WERI-Rb-1 (cell line): ENCODE measurements at regions not wholly inside any gene's neighbourhood (a gene's known extent, or its start where the extent isn't known, plus 50 kb on each side); places are given as distances from the start of the nearest gene placed in this dataset.

ENCODE experiments used
- DNase-seq: peaks from one replicate; pipeline ENCODE4 v3.0.0-alpha.2; 2020
- H3K27ac ChIP-seq: fragments of 250-450 bp; sonication (Bioruptor Pico); 2 replicates; pipeline ENCODE4 v1.5.1; 2020; ENCODE audit warnings: mild to moderate bottlenecking, moderate library complexity
- H3K27me3 ChIP-seq: fragments of 250-450 bp; sonication (Bioruptor Pico); 2 replicates; pipeline ENCODE4 v1.5.1; 2021; ENCODE audit warnings: mild to moderate bottlenecking, low read depth, moderate library complexity; ENCODE audit not compliant: insufficient read depth, severe bottlenecking
- H3K36me3 ChIP-seq: fragments of 250-450 bp; sonication (Bioruptor Pico); 2 replicates; pipeline ENCODE4 v1.5.1; 2020; ENCODE audit warnings: mild to moderate bottlenecking, moderate library complexity
- H3K4me3 ChIP-seq: 2 replicates; pipeline ENCODE4 v1.5.1; 2011; ENCODE audit warnings: low read depth, mild to moderate bottlenecking, control low read depth, low read length
- H3K9me3 ChIP-seq: fragments of 250-450 bp; sonication (Bioruptor Pico); 2 replicates; pipeline ENCODE4 v1.5.1; 2021; ENCODE audit warnings: mild to moderate bottlenecking, moderate library complexity; ENCODE audit not compliant: severe bottlenecking
- TF ChIP-seq, protein P1 (sequence below): IDR thresholded peaks from 2 replicates; pipeline ENCODE4 v1.5.1; 2011; ENCODE audit warnings: low read depth, mild to moderate bottlenecking, control low read depth, inconsistent platforms, low read length

DNA sequence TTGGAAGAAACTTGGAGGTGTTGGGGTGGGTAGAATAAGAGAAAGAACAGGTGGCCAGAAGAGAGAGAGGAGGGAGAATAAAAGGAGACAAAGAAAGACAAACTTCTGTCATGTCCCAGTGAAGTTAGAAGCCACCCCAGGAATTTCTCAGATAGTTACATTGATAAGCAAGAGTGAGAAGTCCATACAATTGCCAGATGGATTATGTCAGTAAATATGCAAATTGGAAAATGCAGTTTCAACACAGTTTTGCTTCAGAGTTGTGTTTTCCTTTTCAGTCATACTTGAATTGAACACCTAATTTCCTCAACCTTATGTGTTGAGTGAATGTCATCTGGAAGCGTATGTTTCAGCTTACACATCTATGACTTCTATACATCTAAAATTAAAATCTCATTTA lies 139.2 kb downstream of the RXFP2 start:
- TF ChIP-seq, protein P1, sequence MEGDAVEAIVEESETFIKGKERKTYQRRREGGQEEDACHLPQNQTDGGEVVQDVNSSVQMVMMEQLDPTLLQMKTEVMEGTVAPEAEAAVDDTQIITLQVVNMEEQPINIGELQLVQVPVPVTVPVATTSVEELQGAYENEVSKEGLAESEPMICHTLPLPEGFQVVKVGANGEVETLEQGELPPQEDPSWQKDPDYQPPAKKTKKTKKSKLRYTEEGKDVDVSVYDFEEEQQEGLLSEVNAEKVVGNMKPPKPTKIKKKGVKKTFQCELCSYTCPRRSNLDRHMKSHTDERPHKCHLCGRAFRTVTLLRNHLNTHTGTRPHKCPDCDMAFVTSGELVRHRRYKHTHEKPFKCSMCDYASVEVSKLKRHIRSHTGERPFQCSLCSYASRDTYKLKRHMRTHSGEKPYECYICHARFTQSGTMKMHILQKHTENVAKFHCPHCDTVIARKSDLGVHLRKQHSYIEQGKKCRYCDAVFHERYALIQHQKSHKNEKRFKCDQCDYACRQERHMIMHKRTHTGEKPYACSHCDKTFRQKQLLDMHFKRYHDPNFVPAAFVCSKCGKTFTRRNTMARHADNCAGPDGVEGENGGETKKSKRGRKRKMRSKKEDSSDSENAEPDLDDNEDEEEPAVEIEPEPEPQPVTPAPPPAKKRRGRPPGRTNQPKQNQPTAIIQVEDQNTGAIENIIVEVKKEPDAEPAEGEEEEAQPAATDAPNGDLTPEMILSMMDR = no peak
- no peaks in the 10 kb centered on the region for H3K27me3 ChIP-seq
- H3K27ac ChIP-seq = no peak overlapping the region
- H3K9me3 ChIP-seq = no peaks in the 10 kb centered on the region
- no peaks in the 10 kb centered on the region for H3K36me3 ChIP-seq
- H3K4me3 ChIP-seq = no peak overlapping the region
- DNase-seq = no peak

DNA sequence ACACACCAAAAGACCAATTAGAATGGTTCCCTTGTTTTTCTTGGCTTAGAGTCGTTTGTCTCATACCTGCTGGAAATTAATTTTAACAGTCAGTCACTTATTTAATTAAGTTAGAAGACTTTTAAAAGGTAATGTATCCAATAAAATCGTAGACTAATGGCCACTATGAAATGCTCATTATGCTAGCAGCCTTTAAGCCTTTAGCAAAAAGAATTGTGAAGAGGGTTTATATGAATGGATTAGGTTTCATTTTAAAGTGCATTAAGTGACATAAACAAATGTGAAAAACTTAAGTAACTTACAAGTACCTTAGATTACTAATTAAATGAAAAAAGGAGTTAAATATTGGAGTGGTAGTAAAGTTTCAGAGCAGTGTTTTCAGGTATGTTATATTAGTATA lies 139.6 kb downstream of the RXFP2 start:
- Histone ChIP-seq H3K27me3 (no peaks in the 10 kb centered on the region), H3K9me3 (no peaks in the 10 kb centered on the region), H3K4me3 (no peak overlapping the region), H3K36me3 (no peaks in the 10 kb centered on the region), H3K27ac (no peak overlapping the region)
- TF ChIP-seq, protein P1 = no peak
- DNase-seq = no peak

DNA sequence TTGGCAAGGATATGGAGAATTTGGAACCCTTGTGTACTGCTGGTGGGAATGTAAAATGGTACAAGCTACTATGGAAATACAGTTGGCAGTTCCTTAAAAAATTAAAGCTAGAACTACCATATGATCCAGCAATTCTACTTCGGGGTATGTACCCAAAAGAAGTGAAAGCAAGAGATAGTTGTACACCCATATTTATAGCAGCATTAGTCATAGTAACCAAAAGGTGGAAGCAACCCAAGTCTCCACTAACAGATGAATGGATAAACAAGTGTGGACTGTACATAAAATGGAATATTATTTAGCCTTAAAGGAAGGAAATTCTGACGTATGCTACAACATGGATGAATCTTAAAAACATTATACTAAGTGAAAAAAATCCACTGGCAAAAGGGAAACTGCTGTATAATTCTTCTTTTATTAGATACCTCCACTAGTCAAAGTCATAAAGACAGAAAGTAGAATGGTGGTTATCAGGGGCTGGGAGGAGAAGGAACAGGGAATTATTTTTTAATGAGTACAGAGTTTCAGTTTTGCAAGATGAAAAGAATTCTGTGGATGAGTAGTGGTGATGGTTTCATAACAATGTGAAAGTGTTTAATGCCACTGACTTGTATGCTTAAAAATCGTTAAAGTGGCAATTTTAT lies 141.6 kb downstream of the RXFP2 start:
- no peak overlapping the region for H3K27ac ChIP-seq
- H3K9me3 ChIP-seq = no peaks in the 10 kb centered on the region
- TF ChIP-seq, protein P1 = no peak
- no peak for DNase-seq
- H3K27me3 ChIP-seq = no peaks in the 10 kb centered on the region
- no peaks in the 10 kb centered on the region for H3K36me3 ChIP-seq
- H3K4me3 ChIP-seq = no peak overlapping the region

DNA sequence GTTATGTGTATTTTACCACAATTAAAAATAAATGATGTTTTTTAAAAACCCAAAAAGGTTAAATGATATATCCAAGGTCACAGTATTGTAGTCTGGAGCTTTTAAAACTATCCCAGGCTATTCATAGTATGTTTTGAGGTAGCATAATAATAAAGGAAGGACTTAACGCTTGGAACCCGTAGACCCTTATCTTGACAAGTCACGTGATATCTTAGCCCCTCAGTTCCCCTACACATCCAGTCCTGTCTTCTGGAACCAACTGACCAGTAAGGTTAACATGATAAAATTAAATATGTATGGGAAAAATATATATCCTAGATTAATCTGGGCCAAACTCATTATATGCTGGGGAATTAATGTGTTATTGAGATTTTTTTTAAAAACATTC lies 142.2 kb downstream of the RXFP2 start:
- Histone ChIP-seq H3K9me3 (no peaks in the 10 kb centered on the region), H3K27me3 (no peaks in the 10 kb centered on the region), H3K36me3 (no peaks in the 10 kb centered on the region), H3K27ac (no peak overlapping the region), H3K4me3 (no peak overlapping the region)
- DNase-seq = no peak
- TF ChIP-seq, protein P1 = no peak

DNA sequence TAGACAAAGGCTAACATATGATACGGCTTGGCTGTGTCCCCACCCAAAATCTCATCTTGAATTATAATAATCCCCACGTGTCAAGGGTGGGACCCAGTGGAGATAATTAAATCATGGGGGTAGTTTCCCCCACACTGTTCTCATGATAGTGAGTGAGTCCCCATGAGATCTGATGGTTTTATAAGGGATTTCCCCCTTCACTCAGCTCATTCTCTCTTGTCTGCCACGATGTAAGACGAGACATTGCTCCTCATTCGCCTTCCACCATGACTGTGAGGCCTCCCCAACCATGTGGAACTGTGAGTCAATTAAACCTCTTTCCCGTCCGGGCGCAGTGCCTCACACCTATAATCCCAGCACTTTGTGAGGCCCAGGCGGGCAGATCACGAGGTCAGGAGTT lies 143.5 kb downstream of the RXFP2 start:
- no peak overlapping the region for H3K4me3 ChIP-seq
- no peaks in the 10 kb centered on the region; the same call in 1 of the 2 replicates for H3K36me3 ChIP-seq
- DNase-seq = no peak
- TF ChIP-seq, protein P1 = no peak
- H3K27me3 ChIP-seq = no peaks in the 10 kb centered on the region
- no peaks in the 10 kb centered on the region for H3K9me3 ChIP-seq
- no peak overlapping the region for H3K27ac ChIP-seq

DNA sequence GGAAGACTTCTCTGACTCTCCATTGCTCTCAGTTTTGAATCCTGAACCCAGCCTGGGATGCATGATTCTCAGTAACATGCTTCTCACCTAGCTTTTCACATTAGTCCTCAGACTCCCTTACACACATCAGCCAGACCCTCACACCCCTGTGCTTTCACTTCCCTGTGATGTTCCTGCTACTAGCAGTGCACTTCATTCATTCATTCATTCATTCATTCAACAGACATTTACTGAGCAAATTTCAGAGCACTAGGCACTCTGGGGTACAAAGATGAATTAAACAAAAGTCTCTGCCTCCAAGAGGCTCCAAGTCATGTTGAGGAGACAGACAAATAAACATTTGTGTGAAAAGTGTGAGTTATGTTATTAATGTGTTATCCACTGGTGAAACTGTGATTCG lies 145.2 kb downstream of the RXFP2 start:
- Histone ChIP-seq H3K27ac (no peak overlapping the region), H3K4me3 (no peak overlapping the region), H3K27me3 (no peaks in the 10 kb centered on the region), H3K36me3 (no peaks in the 10 kb centered on the region; the same call in 1 of the 2 replicates), H3K9me3 (no peaks in the 10 kb centered on the region)
- no peak for DNase-seq
- TF ChIP-seq, protein P1 = no peak
